SU-DHL-6 (cell line): ENCODE measurements at regions not wholly inside any gene's neighbourhood (a gene's known extent, or its start where the extent isn't known, plus 50 kb on each side); places are given as distances from the start of the nearest gene placed in this dataset.

Experiments
- H2AFZ ChIP-seq: fragments of 200-600 bp; sonication (generic); 2 replicates; pipeline ENCODE4 v1.6.1; 2014; ENCODE audit warnings: low read depth, mild to moderate bottlenecking, moderate library complexity, mixed read lengths, antibody characterized with exemption, low read length; ENCODE audit not compliant: severe bottlenecking
- H3F3A ChIP-seq: fragments of 200-600 bp; shearing (Covaris generic); 2 replicates; pipeline ENCODE4 v1.6.0; 2016; ENCODE audit warnings: antibody characterized with exemption, mild to moderate bottlenecking; ENCODE audit not compliant: insufficient read depth
- H3K27ac ChIP-seq: fragments of 200-600 bp; sonication (generic); 2 replicates; pipeline ENCODE4 v1.5.1; 2016; ENCODE audit warnings: low read depth, mild to moderate bottlenecking, low read length, moderate library complexity, mixed read lengths
- H3K27me3 ChIP-seq: fragments of 200-600 bp; sonication (generic), shearing (Covaris generic); 2 replicates; pipeline ENCODE4 v1.6.0; 2014; ENCODE audit warnings: mild to moderate bottlenecking, low read length
- H3K36me3 ChIP-seq: fragments of 200-600 bp; sonication (generic); 2 replicates; pipeline ENCODE4 v1.6.1; 2014; ENCODE audit warnings: mild to moderate bottlenecking, low read length, mixed read lengths
- H3K4me2 ChIP-seq: fragments of 300-600, 200-600 bp; shearing (Covaris generic), sonication (generic); 2 replicates; pipeline ENCODE4 v1.6.0; 2014; ENCODE audit warnings: low read length, low read depth, mild to moderate bottlenecking; ENCODE audit not compliant: poor library complexity, severe bottlenecking
- H3K4me3 ChIP-seq: fragments of 200-600 bp; sonication (generic); 2 replicates; pipeline ENCODE4 v1.5.1; 2014; ENCODE audit warnings: antibody characterized with exemption, low read length, mild to moderate bottlenecking, mixed read lengths; ENCODE audit not compliant: insufficient read depth, poor library complexity, severe bottlenecking
- H3K79me2 ChIP-seq: fragments of 200-600 bp; sonication (generic); 2 replicates; pipeline ENCODE4 v1.6.1; 2014; ENCODE audit warnings: mild to moderate bottlenecking, low read length, moderate library complexity; ENCODE audit not compliant: insufficient read depth
- H3K9ac ChIP-seq: fragments of 200-600 bp; sonication (generic); 2 replicates; pipeline ENCODE4 v1.7.0; 2014; ENCODE audit warnings: mild to moderate bottlenecking, low read length
- H3K9me2 ChIP-seq: fragments of 200-600 bp; sonication (generic); replicated peaks from 2 replicates; pipeline ENCODE4 v1.6.1; 2014; ENCODE audit warnings: low read length; ENCODE audit not compliant: insufficient read depth
- H3K9me3 ChIP-seq: fragments of 200-600 bp; sonication (generic); 2 replicates; pipeline ENCODE4 v1.6.1; 2014; ENCODE audit warnings: low read length, mixed read lengths; ENCODE audit not compliant: insufficient read depth
- H4K20me1 ChIP-seq: fragments of 200-600 bp; sonication (generic); 2 replicates; pipeline ENCODE4 v1.6.1; 2014; ENCODE audit warnings: low read depth, mild to moderate bottlenecking, antibody characterized with exemption, low read length, moderate library complexity, mixed read lengths
- EZH2phosphoT487 ChIP-seq: fragments of 200-600 bp; sonication (generic), shearing (Covaris generic); conservative IDR thresholded peaks from 2 replicates; pipeline ENCODE4 v1.6.1; 2018; ENCODE audit warnings: mild to moderate bottlenecking, antibody characterized with exemption, low read length, moderate library complexity, mixed read lengths
- TF ChIP-seq, protein P1 (sequence below): fragments of 200-600 bp; sonication (generic); IDR thresholded peaks from one replicate; pipeline ENCODE4 v1.5.1; 2017; ENCODE audit warnings: antibody characterized with exemption, mild to moderate bottlenecking, low read length, moderate library complexity; ENCODE audit not compliant: insufficient read depth, poor library complexity, severe bottlenecking

DNA sequence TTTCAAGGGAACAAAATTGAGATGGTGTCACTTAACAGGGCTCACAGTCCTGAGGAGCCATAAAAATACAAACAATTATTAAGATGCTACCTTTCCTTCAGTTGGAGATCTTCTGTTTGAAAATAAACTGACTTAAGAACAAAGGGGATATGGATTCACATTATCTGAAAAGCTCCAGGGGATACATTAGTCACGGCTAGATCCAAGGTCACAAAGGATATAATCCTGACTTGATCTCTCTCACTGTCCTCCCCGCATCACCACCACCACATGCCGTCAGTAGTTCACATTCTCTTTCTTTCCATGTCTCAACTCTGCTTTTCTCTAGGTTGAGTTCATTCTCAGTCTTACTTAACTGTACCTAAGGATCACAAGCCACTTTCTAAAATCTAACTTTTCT is 530.4 kb upstream of the MARCKS start:
- Histone ChIP-seq H3K4me2 (no peak overlapping the region), H3K9me2 (no peaks in the 10 kb centered on the region), H3K27me3 (no peaks in the 10 kb centered on the region), H3K79me2 (no peaks in the 10 kb centered on the region), H3K9ac (no peak overlapping the region), H4K20me1 (no peaks in the 10 kb centered on the region), H2AFZ (no peak overlapping the region), H3K36me3 (no peaks in the 10 kb centered on the region), H3K27ac (no peak overlapping the region), H3F3A (no peaks in the 10 kb centered on the region), H3K4me3 (no peak overlapping the region), H3K9me3 (no peaks in the 10 kb centered on the region)
- no peak for TF ChIP-seq EZH2phosphoT487
- TF ChIP-seq, protein P1, sequence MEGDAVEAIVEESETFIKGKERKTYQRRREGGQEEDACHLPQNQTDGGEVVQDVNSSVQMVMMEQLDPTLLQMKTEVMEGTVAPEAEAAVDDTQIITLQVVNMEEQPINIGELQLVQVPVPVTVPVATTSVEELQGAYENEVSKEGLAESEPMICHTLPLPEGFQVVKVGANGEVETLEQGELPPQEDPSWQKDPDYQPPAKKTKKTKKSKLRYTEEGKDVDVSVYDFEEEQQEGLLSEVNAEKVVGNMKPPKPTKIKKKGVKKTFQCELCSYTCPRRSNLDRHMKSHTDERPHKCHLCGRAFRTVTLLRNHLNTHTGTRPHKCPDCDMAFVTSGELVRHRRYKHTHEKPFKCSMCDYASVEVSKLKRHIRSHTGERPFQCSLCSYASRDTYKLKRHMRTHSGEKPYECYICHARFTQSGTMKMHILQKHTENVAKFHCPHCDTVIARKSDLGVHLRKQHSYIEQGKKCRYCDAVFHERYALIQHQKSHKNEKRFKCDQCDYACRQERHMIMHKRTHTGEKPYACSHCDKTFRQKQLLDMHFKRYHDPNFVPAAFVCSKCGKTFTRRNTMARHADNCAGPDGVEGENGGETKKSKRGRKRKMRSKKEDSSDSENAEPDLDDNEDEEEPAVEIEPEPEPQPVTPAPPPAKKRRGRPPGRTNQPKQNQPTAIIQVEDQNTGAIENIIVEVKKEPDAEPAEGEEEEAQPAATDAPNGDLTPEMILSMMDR: no peak

DNA sequence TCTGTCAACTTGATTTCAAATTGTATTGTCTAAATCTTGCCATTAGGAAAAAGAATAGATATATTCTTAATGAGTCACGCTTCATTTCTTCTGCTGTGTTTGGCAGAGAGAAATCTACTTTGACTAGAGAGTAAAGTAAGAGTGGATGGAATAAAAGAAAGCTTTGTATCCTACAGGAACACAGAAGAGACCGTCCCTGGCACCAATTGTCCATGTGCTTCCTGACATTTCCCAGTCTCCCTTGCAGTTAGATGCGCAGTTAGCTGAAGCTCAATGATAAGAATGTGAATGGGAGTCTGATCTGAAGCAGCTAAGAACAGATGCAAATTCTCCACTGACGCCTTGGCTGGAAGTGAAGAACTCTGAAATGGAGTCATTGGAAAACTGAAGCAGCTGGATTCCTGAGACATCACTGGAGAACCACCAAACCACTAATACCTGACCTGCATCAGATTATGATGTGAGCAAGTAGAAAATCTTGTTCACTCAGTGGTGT is 528.2 kb upstream of the MARCKS start:
- H3K9me2 ChIP-seq: no peaks in the 10 kb centered on the region

DNA sequence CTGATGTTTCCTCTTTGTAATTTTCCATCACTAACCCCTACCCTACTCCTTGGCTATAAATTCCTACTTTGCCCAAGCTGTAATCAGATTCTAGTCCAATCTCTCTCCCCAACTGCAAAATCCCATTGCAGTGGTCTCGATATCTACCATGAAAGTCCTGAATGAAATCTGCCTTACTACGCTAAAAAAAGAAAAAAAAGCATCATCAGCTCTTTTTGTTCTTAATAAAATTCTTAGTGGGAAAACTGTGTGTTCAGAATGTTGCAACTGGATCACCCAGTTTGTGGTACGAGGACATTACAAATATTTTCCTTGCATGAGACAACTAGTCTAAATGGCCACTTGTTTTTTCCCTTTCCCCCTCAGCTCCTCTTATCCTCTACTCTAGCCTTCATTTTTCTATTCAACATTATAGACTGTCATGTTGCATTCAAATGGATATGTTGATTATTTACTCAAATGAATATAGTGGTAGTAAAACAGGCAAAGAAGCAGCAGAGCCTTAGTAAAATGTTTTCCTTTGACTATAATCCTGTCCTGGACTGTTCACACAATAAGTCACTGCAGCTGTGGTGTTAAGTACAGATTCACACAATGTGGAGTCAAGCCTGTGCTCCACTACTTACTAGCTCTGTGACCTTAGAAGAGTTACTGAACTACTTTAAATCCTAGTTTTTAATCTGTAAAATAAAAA is 527.1 kb upstream of the MARCKS start:
- H2AFZ ChIP-seq: no peak overlapping the region
- no peaks in the 10 kb centered on the region for H3K9me3 ChIP-seq
- H3K9me2 ChIP-seq: no peaks in the 10 kb centered on the region
- no peaks in the 10 kb centered on the region for H3K27me3 ChIP-seq
- H3K79me2 ChIP-seq: no peaks in the 10 kb centered on the region
- no peak overlapping the region for H3K4me3 ChIP-seq
- no peak overlapping the region for H3K9ac ChIP-seq
- H3K27ac ChIP-seq: no peak overlapping the region
- no peaks in the 10 kb centered on the region for H3K36me3 ChIP-seq
- TF ChIP-seq, protein P1: no peak
- no peak for TF ChIP-seq EZH2phosphoT487
- no peak overlapping the region for H3K4me2 ChIP-seq
- no peaks in the 10 kb centered on the region for H3F3A ChIP-seq
- H4K20me1 ChIP-seq: no peaks in the 10 kb centered on the region

More for the DNA sequence above, 528.2 kb upstream of the MARCKS start:
- no peaks in the 10 kb centered on the region for H3K36me3 ChIP-seq
- no peak overlapping the region for H3K9ac ChIP-seq
- H3K4me3 ChIP-seq: no peak overlapping the region
- H3K4me2 ChIP-seq: no peak overlapping the region
- no peak overlapping the region for H3K27ac ChIP-seq
- H3K79me2 ChIP-seq: no peaks in the 10 kb centered on the region
- H4K20me1 ChIP-seq: no peaks in the 10 kb centered on the region
- H2AFZ ChIP-seq: no peak overlapping the region
- TF ChIP-seq, protein P1: no peak
- no peak for TF ChIP-seq EZH2phosphoT487
- no peaks in the 10 kb centered on the region for H3K9me3 ChIP-seq
- H3K27me3 ChIP-seq: no peaks in the 10 kb centered on the region
- no peaks in the 10 kb centered on the region for H3F3A ChIP-seq
